HG02870 (cell line): ENCODE measurements at regions not wholly inside any gene's neighbourhood (a gene's known extent, or its start where the extent isn't known, plus 50 kb on each side); places are given as distances from the start of the nearest gene placed in this dataset.
"Not testable (repeated sequence)": the region's sequence is repeated elsewhere in the genome, so short reads cannot be mapped to it uniquely, and the experiment has no call there.

Experiments used
- ATAC-seq: cut with Tn5 transposase; IDR thresholded peaks from one replicate; pipeline ENCODE4 v1.9.1; 2021; ENCODE audit warnings: mild to moderate bottlenecking, moderate library complexity; ENCODE audit not compliant: unreplicated experiment

- ATAC-seq, result no peak
Measured at GRCh38 chr12:91640021-91640420, 457.4 kb upstream of the DCN start.

- ATAC-seq, result no peak
Measured at GRCh38 chr12:91639327-91639726, 456.7 kb upstream of the DCN start.

GRCh38 chr12:91637789-91638624, 455.4 kb upstream of the DCN start:
- no peak for ATAC-seq

GRCh38 chr12:91636721-91637120, 454.1 kb upstream of the DCN start:
- ATAC-seq, result no peak

GRCh38 chr12:91634386-91634713, 451.7 kb upstream of the DCN start:
- ATAC-seq, result not testable (repeated sequence)

GRCh38 chr12:91633734-91634357, 451.2 kb upstream of the DCN start:
- no peak for ATAC-seq

GRCh38 chr12:91633206-91633605, 450.6 kb upstream of the DCN start:
- no peak for ATAC-seq

- ATAC-seq, result no peak
Measured at GRCh38 chr12:91632042-91632786, 449.6 kb upstream of the DCN start.

GRCh38 chr12:91630596-91631293, 448.1 kb upstream of the DCN start:
- ATAC-seq, result no peak

- ATAC-seq, result no peak
Measured at GRCh38 chr12:91630083-91630482, 447.5 kb upstream of the DCN start.

GRCh38 chr12:91629440-91629839, 446.8 kb upstream of the DCN start:
- no peak for ATAC-seq

- ATAC-seq, result no peak
Measured at GRCh38 chr12:91628656-91629055, 446.0 kb upstream of the DCN start.

GRCh38 chr12:91627225-91627624, 444.6 kb upstream of the DCN start:
- ATAC-seq, result no peak

GRCh38 chr12:91622981-91623380, 440.4 kb upstream of the DCN start:
- no peak for ATAC-seq

- no peak for ATAC-seq
Measured at GRCh38 chr12:91622037-91622436, 439.4 kb upstream of the DCN start.

GRCh38 chr12:91620992-91621391, 438.4 kb upstream of the DCN start:
- no peak for ATAC-seq

- ATAC-seq, result no peak
Measured at GRCh38 chr12:91620422-91620821, 437.8 kb upstream of the DCN start.

- ATAC-seq, result peak; percentile 71
Measured at GRCh38 chr12:91618281-91618680, 435.7 kb upstream of the DCN start.

GRCh38 chr12:91617818-91618217, 435.2 kb upstream of the DCN start:
- peak; percentile 64 for ATAC-seq

- ATAC-seq, result no peak
Measured at GRCh38 chr12:91616416-91616815, 433.8 kb upstream of the DCN start.

GRCh38 chr12:91613223-91613779, 430.7 kb upstream of the DCN start:
- ATAC-seq, result no peak
